Astrocyte of the cerebellum (primary cell): ENCODE measurements at regions not wholly inside any gene's neighbourhood (a gene's known extent, or its start where the extent isn't known, plus 50 kb on each side); places are given as distances from the start of the nearest gene placed in this dataset.

Experiments
- DNase-seq: peaks from one replicate; pipeline ENCODE4 v3.0.0-alpha.2; 2011; ENCODE audit warnings: low read depth
- H3K4me3 ChIP-seq: 2 replicates; pipeline ENCODE4 v1.5.1; 2011; ENCODE audit warnings: mild to moderate bottlenecking, low read depth, low read length, moderate library complexity
- CTCF ChIP-seq: IDR thresholded peaks from 2 replicates; pipeline ENCODE4 v1.5.1; 2012; ENCODE audit warnings: low read length, low read depth, moderate library complexity, mild to moderate bottlenecking; ENCODE audit errors: missing control alignments
- in situ Hi-C: cut with HindIII; loops from 2 replicates; pipeline ENCODE4 v1.10.0; 2017; ENCODE audit warnings: low sequenced_read_pairs

DNA sequence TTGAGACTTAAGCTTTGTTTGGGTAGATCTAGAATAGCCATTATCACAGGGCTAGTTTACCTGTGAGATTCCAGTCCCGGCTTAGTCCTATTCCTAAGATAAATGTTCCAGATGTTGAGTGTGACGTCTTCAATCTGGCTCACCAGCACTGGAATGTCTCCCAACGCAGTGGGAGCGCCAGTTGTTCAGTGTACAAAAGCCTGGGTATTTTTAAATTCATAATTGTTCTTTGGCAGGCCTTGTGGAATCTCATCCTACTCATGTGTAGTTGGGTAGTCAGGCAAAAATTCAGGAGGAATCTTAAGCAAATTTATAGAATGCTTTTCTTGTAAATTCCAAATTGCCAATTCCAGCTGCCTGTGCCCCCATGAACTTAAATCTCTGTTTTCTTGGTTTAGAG lies 272.6 kb upstream of the KCNN2 start:
- DNase-seq: no peak
- in situ Hi-C loops: no loop called here
- H3K4me3 ChIP-seq: no peak overlapping the region
- no peak for TF ChIP-seq CTCF

DNA sequence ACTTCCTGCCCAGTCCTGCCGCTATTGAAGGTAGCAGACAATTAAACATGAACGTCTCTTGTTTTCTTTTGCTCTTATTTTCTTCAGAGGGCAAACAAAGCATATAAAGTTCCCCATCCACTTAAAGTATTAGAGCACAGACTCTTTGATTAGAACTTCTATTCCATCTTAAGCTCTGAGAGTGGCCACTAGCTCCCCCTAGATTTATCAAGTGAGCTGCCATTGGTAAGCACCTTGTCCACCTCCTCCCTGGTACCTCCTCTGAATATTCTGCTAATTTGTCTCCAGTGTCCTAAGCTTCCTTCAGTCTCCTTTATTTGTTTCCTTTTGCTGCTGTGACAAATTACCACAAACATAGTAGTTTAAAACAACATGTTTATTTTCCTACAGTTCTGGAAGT lies 264.3 kb upstream of the KCNN2 start:
- TF ChIP-seq CTCF: no peak
- H3K4me3 ChIP-seq: no peak overlapping the region
- DNase-seq: no peak
- in situ Hi-C loops: no loop called here

GRCh38 chr5:114099161-114099560 lies 262.7 kb upstream of the KCNN2 start:
- DNase-seq: no peak
- in situ Hi-C loops: no loop called here
- no peak for TF ChIP-seq CTCF
- no peak overlapping the region for H3K4me3 ChIP-seq

DNA sequence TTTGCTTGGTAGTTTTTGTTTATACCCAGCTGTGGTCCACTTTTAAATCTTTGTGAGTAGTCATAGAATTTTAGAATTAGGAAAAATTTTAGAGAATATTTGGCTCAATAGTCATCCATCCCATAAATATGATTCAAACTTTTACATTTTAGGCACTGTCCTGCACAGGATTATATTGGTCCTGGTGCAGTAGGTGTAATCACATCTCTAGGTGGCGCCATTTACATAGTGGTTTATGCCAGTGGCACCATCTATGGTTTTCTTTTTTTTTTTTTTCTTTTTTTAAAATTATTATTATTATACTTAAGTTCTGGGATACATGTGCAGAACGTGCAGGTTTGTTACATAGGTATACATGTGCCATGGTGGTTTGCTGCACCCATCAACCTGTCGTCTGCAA lies 260.7 kb upstream of the KCNN2 start:
- in situ Hi-C loops: no loop called here
- DNase-seq: peak; percentile 19
- TF ChIP-seq CTCF: peak; percentile 56

GRCh38 chr5:114113604-114114003 lies 248.3 kb upstream of the KCNN2 start:
- no peak overlapping the region for H3K4me3 ChIP-seq
- TF ChIP-seq CTCF: no peak
- in situ Hi-C loops: no loop called here
- no peak for DNase-seq

More for the DNA sequence above, 260.7 kb upstream of the KCNN2 start:
- H3K4me3 ChIP-seq: no peak overlapping the region

DNA sequence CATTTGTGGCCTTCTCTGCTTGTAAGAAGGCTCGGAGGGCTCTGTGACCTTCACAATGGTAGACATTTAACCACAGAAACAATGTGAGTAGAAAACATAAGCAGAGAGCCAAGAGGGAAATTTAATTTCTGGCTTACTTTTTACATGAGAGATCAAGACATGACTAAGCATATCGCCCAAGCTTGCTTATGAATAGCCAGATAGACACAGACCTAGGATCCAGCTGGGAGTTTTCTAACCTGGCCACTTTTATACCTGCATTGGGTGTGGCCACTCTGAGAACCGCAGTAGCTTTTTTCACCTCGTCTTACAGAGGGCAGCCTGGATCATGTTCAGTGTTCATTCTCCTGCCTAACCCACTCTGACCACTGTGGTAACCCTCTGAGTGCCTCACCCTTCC lies 244.9 kb upstream of the KCNN2 start:
- no peak for TF ChIP-seq CTCF
- in situ Hi-C loops: no loop called here
- DNase-seq: no peak

GRCh38 chr5:114118511-114118910 lies 243.4 kb upstream of the KCNN2 start:
- in situ Hi-C loops: no loop called here
- no peak overlapping the region for H3K4me3 ChIP-seq
- no peak for TF ChIP-seq CTCF
- DNase-seq: no peak

More for the DNA sequence above, 244.9 kb upstream of the KCNN2 start:
- no peak overlapping the region for H3K4me3 ChIP-seq
